Fibroblast of lung (primary cell): ENCODE measurements at regions not wholly inside any gene's neighbourhood (a gene's known extent, or its start where the extent isn't known, plus 50 kb on each side); places are given as distances from the start of the nearest gene placed in this dataset.

Source experiments
- EZH2 ChIP-seq: IDR thresholded peaks from 2 replicates; pipeline ENCODE4 v1.5.1; 2012; ENCODE audit warnings: low read length, control low read depth, mild to moderate bottlenecking; ENCODE audit errors: missing control alignments
- TF ChIP-seq, protein P1 (sequence below), 2 donors: IDR thresholded peaks in 1 of 2; conservative IDR thresholded peaks in 1 of 2; 1 replicate in 1 of 2; 2 replicates in 1 of 2; pipeline ENCODE4 v1.5.1; 2011 to 2012; ENCODE audit warnings: low read length in 2 of 2, control low read depth in 1 of 2, inconsistent platforms in 1 of 2, low read depth in 1 of 2, mild to moderate bottlenecking in 1 of 2

DNA sequence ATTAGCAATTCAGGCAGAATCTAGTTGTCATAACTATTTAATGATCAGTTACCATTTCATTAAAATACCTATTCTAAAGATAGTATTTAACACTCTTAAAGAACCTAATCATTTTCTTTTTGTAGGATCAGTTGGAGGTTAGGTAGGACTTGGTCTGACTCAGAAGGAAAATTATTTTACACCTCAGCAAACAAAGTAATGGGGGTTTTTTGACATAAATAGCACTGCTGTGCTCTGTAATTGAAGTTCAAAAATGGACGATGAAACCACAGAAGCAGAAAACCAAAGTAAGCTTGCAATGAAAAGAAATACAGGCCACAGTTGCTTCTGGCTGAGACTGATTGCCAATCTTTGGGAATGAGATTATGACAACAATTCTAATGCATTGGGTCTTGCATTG lies 187.0 kb upstream of the TRPM3 start:
- TF ChIP-seq, protein P1, sequence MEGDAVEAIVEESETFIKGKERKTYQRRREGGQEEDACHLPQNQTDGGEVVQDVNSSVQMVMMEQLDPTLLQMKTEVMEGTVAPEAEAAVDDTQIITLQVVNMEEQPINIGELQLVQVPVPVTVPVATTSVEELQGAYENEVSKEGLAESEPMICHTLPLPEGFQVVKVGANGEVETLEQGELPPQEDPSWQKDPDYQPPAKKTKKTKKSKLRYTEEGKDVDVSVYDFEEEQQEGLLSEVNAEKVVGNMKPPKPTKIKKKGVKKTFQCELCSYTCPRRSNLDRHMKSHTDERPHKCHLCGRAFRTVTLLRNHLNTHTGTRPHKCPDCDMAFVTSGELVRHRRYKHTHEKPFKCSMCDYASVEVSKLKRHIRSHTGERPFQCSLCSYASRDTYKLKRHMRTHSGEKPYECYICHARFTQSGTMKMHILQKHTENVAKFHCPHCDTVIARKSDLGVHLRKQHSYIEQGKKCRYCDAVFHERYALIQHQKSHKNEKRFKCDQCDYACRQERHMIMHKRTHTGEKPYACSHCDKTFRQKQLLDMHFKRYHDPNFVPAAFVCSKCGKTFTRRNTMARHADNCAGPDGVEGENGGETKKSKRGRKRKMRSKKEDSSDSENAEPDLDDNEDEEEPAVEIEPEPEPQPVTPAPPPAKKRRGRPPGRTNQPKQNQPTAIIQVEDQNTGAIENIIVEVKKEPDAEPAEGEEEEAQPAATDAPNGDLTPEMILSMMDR (conservative IDR thresholded peaks at IDR 0.05 in 1 of 2, IDR thresholded peaks at IDR 0.05 in 1 of 2; ENCODE audit: low read depth in 1 of 2, low read length in 2 of 2), result no peak
- no peak for TF ChIP-seq EZH2
